Vagina (tissue), 2 donors: ENCODE measurements at regions not wholly inside any gene's neighbourhood (a gene's known extent, or its start where the extent isn't known, plus 50 kb on each side); places are given as distances from the start of the nearest gene placed in this dataset.

Experiments
- DNase-seq, 2 donors: peaks; one replicate each; pipeline ENCODE4 v3.0.0-alpha.2; 2017; ENCODE audit errors: extremely low spot score in 2 of 2
- H3K27ac ChIP-seq: fragments of 200-600 bp; sonication (generic); one replicate; pipeline ENCODE4 v1.5.1; 2019
- H3K27me3 ChIP-seq: fragments of 200-600 bp; sonication (generic); one replicate; pipeline ENCODE4 v1.5.1; 2019
- H3K36me3 ChIP-seq, 2 donors: fragments of 200-600 bp; sonication (generic); one replicate each; pipeline ENCODE4 v1.5.1; 2017 to 2019
- H3K4me1 ChIP-seq: fragments of 200-600 bp; sonication (generic); one replicate; pipeline ENCODE4 v1.5.1; 2019
- H3K4me3 ChIP-seq, 2 donors: fragments of 200-600 bp; sonication (generic); 1 replicate in 1 of 2; 2 replicates in 1 of 2; pipeline ENCODE4 v1.5.1; 2016 to 2019
- H3K9me3 ChIP-seq: fragments of 200-600 bp; sonication (generic); one replicate; pipeline ENCODE4 v1.5.1; 2019
- POLR2A ChIP-seq, 2 donors: fragments of 450-650 bp; IDR thresholded peaks; one replicate each; pipeline ENCODE4 v1.6.1; 2017; ENCODE audit warnings: antibody characterized with exemption in 2 of 2, mild to moderate bottlenecking in 2 of 2, moderate library complexity in 2 of 2
- POLR2AphosphoS5 ChIP-seq, 2 donors: sonication (generic); formaldehyde crosslinking; IDR thresholded peaks; one replicate each; pipeline ENCODE4 v1.9.0; 2017; ENCODE audit warnings: antibody characterized with exemption in 2 of 2, mild to moderate bottlenecking in 2 of 2, low read depth in 1 of 2; ENCODE audit not compliant: insufficient read depth in 1 of 2
- intact Hi-C: fragments of 100-400 bp; cut with DNase I; formaldehyde crosslinking; loops from one replicate; pipeline ENCODE4 v1.15.1; 2023
- TF ChIP-seq, protein P1 (sequence below), 3 experiments: fragments of 450-650 bp in 2 of 3; fragments of 200-600 bp in 1 of 3; sonication (generic) in 1 of 3; IDR thresholded peaks; one replicate each; pipeline ENCODE4 v1.5.1; 2017 to 2019; ENCODE audit warnings: antibody characterized with exemption in 3 of 3, mild to moderate bottlenecking in 2 of 3, moderate library complexity in 2 of 3

DNA sequence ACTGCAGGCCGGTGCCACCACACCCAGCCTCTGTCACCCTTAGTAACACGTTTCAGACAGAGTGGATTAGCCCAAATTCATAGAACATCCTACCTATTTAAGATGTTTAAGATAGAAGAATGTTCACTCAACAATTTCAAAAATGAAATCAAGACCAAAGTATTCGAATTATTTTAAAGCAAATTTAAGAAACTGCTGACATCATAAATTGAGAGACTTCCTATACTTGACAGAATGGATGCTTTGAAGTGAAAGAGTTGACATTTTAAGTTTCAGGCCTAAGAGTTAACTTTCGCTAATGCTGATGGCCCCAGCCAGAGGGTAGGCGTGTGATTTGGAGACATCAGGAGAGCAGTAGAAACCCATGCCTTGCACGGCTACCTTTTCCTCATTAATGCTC, 271.9 kb downstream of the SS18 start:
- no peak for DNase-seq
- TF ChIP-seq, protein P1, sequence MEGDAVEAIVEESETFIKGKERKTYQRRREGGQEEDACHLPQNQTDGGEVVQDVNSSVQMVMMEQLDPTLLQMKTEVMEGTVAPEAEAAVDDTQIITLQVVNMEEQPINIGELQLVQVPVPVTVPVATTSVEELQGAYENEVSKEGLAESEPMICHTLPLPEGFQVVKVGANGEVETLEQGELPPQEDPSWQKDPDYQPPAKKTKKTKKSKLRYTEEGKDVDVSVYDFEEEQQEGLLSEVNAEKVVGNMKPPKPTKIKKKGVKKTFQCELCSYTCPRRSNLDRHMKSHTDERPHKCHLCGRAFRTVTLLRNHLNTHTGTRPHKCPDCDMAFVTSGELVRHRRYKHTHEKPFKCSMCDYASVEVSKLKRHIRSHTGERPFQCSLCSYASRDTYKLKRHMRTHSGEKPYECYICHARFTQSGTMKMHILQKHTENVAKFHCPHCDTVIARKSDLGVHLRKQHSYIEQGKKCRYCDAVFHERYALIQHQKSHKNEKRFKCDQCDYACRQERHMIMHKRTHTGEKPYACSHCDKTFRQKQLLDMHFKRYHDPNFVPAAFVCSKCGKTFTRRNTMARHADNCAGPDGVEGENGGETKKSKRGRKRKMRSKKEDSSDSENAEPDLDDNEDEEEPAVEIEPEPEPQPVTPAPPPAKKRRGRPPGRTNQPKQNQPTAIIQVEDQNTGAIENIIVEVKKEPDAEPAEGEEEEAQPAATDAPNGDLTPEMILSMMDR (IDR thresholded peaks at IDR 0.05): no peak
- no peak for TF ChIP-seq POLR2AphosphoS5 (IDR thresholded peaks at IDR 0.05; ENCODE audit: insufficient read depth in 1 of 2, low read depth in 1 of 2)
- no peak for TF ChIP-seq POLR2A (IDR thresholded peaks at IDR 0.05)
- H3K4me1 ChIP-seq: no peaks in the 10 kb centered on the region
- intact Hi-C loops: no loop called here
- no peak overlapping the region for H3K27ac ChIP-seq
- H3K4me3 ChIP-seq: no peak overlapping the region
- H3K36me3 ChIP-seq: no peaks in the 10 kb centered on the region
- no peaks in the 10 kb centered on the region for H3K27me3 ChIP-seq
- H3K9me3 ChIP-seq: no peaks in the 10 kb centered on the region

- Histone ChIP-seq H3K4me1 (no peaks in the 10 kb centered on the region), H3K36me3 (no peaks in the 10 kb centered on the region), H3K27ac (no peak overlapping the region), H3K4me3 (no peak overlapping the region), H3K9me3 (no peaks in the 10 kb centered on the region), H3K27me3 (no peaks in the 10 kb centered on the region)
- intact Hi-C loops: no loop called here
- TF ChIP-seq, protein P1 (IDR thresholded peaks at IDR 0.05): no peak
- TF ChIP-seq POLR2A (IDR thresholded peaks at IDR 0.05) (no peak), POLR2AphosphoS5 (IDR thresholded peaks at IDR 0.05; ENCODE audit: insufficient read depth in 1 of 2, low read depth in 1 of 2) (no peak)
- no peak for DNase-seq
Measured at GRCh38 chr18:25817546-25818237, 272.7 kb downstream of the SS18 start.

GRCh38 chr18:25815659-25816058, 274.8 kb downstream of the SS18 start:
- Histone ChIP-seq H3K9me3 (no peaks in the 10 kb centered on the region), H3K27ac (no peak overlapping the region), H3K4me3 (no peak overlapping the region), H3K27me3 (no peaks in the 10 kb centered on the region), H3K36me3 (no peaks in the 10 kb centered on the region), H3K4me1 (no peaks in the 10 kb centered on the region)
- DNase-seq: no peak
- TF ChIP-seq, protein P1 (IDR thresholded peaks at IDR 0.05): no peak
- TF ChIP-seq POLR2AphosphoS5 (IDR thresholded peaks at IDR 0.05; ENCODE audit: insufficient read depth in 1 of 2, low read depth in 1 of 2) (no peak), POLR2A (IDR thresholded peaks at IDR 0.05) (no peak)
- intact Hi-C loops: no loop called here

DNA sequence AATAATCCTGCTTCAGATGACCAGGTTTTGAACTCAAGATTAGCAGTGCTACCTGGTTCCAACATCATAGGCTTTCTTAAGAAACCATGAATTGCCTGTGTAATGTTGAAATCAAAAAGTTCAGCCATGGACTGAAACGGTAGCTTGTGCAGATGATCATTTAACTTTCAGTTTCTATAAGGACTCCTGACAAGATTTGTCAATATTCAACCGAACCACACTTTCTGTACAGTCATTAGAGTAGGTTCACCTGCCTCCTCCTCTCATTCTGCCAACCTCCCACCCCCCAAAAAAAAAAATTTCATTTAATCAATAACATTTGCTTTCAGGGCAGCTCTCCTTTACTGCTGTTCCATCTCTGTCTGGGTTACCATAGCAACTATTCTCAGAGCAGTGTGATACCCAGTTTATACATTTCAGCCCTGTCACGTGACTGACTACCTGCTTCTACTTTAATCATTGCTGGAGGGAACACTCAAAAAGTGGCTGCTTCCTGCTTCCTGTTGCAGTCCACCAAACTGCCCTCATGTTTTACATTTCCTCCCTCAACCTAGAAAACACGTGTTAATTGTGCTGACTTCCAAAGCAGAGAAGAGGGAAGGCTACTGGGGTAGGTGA, 275.5 kb downstream of the SS18 start:
- H3K27me3 ChIP-seq: no peaks in the 10 kb centered on the region
- H3K27ac ChIP-seq: no peak overlapping the region
- H3K4me3 ChIP-seq: no peak overlapping the region
- no peak for DNase-seq
- TF ChIP-seq POLR2A (IDR thresholded peaks at IDR 0.05) (no peak), POLR2AphosphoS5 (IDR thresholded peaks at IDR 0.05; ENCODE audit: insufficient read depth in 1 of 2, low read depth in 1 of 2) (no peak)
- TF ChIP-seq, protein P1 (IDR thresholded peaks at IDR 0.05): no peak
- H3K36me3 ChIP-seq: no peaks in the 10 kb centered on the region
- H3K4me1 ChIP-seq: no peaks in the 10 kb centered on the region
- intact Hi-C loops: no loop called here
- H3K9me3 ChIP-seq: no peaks in the 10 kb centered on the region

DNA sequence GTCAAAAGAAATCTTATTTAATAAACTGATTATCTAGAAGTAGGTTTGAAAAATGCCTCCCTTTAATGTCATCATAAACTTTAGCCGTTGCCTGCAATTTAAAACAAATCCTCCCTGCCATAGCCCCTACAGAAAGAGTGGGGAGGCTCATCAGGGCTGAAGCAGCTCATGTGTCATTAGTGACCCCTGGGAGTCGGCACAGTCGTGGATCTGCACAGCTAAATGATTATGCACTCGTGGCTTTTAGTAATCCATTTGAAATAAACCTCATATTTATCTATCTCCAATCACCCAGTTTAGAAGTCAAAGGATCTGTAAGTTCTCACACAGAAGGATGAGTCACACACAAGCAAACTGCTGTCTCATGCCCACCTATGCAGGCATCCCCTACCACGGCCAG, 277.3 kb downstream of the SS18 start:
- H3K4me3 ChIP-seq: no peak overlapping the region
- H3K27ac ChIP-seq: no peak overlapping the region
- no peaks in the 10 kb centered on the region for H3K9me3 ChIP-seq
- no peak for DNase-seq
- TF ChIP-seq, protein P1 (IDR thresholded peaks at IDR 0.05): no peak
- TF ChIP-seq POLR2A (IDR thresholded peaks at IDR 0.05) (no peak), POLR2AphosphoS5 (IDR thresholded peaks at IDR 0.05; ENCODE audit: insufficient read depth in 1 of 2, low read depth in 1 of 2) (no peak)
- H3K27me3 ChIP-seq: no peaks in the 10 kb centered on the region
- intact Hi-C loops: no loop called here
- H3K36me3 ChIP-seq: no peaks in the 10 kb centered on the region
- H3K4me1 ChIP-seq: no peaks in the 10 kb centered on the region
